ENCODE measurements at regions not wholly inside any gene's neighbourhood (a gene's known extent, or its start where the extent isn't known, plus 50 kb on each side); places are given as distances from the start of the nearest gene placed in this dataset.

- no peak for DNase-seq (ENCODE audit: low spot score)
Observed at GRCh38 chr5:6169660-6170059, 208.7 kb downstream of the MED10 start.

- no peak for DNase-seq (ENCODE audit: low spot score)
Observed at GRCh38 chr5:6166698-6167394, 211.5 kb downstream of the MED10 start.

- no peak for DNase-seq (ENCODE audit: low spot score)
Observed at GRCh38 chr5:6163913-6164312, 214.4 kb downstream of the MED10 start.

GRCh38 chr5:6162175-6162574 is 216.2 kb downstream of the MED10 start:
- DNase-seq (ENCODE audit: low spot score): no peak

- no peak for DNase-seq (ENCODE audit: low spot score)
Observed at GRCh38 chr5:6161257-6161656, 217.1 kb downstream of the MED10 start.

GRCh38 chr5:6159832-6160430 is 218.4 kb downstream of the MED10 start:
- no peak for DNase-seq (ENCODE audit: low spot score)

- peak; percentile 26 for DNase-seq (ENCODE audit: low spot score)
Observed at GRCh38 chr5:6158974-6159831, 219.1 kb downstream of the MED10 start.

GRCh38 chr5:6154216-6154615 is 224.1 kb downstream of the MED10 start:
- no peak for DNase-seq (ENCODE audit: low spot score)

GRCh38 chr5:6146271-6146670 is 232.1 kb downstream of the MED10 start:
- no peak for DNase-seq (ENCODE audit: low spot score)

GRCh38 chr5:6145616-6146237 is 232.6 kb downstream of the MED10 start:
- no peak for DNase-seq (ENCODE audit: low spot score)

- no peak for DNase-seq (ENCODE audit: low spot score)
Observed at GRCh38 chr5:6143523-6143922, 234.8 kb downstream of the MED10 start.

GRCh38 chr5:6142353-6142752 is 236.0 kb downstream of the MED10 start:
- DNase-seq (ENCODE audit: low spot score): no peak

- DNase-seq (ENCODE audit: low spot score): no peak
Observed at GRCh38 chr5:6140219-6140618, 238.1 kb downstream of the MED10 start.

GRCh38 chr5:6135977-6136376 is 242.4 kb downstream of the MED10 start:
- DNase-seq (ENCODE audit: low spot score): no peak

GRCh38 chr5:6134281-6134680 is 244.1 kb downstream of the MED10 start:
- no peak for DNase-seq (ENCODE audit: low spot score)

- DNase-seq (ENCODE audit: low spot score): no peak
Observed at GRCh38 chr5:6125781-6126180, 252.6 kb downstream of the MED10 start.

GRCh38 chr5:6118691-6119090 is 259.7 kb downstream of the MED10 start:
- DNase-seq (ENCODE audit: low spot score): no peak

GRCh38 chr5:6117212-6117611 is 261.1 kb downstream of the MED10 start:
- no peak for DNase-seq (ENCODE audit: low spot score)

GRCh38 chr5:6115852-6116251 is 262.5 kb downstream of the MED10 start:
- no peak for DNase-seq (ENCODE audit: low spot score)

- DNase-seq (ENCODE audit: low spot score): no peak
Observed at GRCh38 chr5:6112538-6112937, 265.8 kb downstream of the MED10 start.

GRCh38 chr5:6112125-6112524 is 266.2 kb downstream of the MED10 start:
- DNase-seq (ENCODE audit: low spot score): no peak

GRCh38 chr5:6111131-6111530 is 267.2 kb downstream of the MED10 start:
- DNase-seq (ENCODE audit: low spot score): no peak
